ENCODE measurements at regions not wholly inside any gene's neighbourhood (a gene's known extent, or its start where the extent isn't known, plus 50 kb on each side); places are given as distances from the start of the nearest gene placed in this dataset.

DNA sequence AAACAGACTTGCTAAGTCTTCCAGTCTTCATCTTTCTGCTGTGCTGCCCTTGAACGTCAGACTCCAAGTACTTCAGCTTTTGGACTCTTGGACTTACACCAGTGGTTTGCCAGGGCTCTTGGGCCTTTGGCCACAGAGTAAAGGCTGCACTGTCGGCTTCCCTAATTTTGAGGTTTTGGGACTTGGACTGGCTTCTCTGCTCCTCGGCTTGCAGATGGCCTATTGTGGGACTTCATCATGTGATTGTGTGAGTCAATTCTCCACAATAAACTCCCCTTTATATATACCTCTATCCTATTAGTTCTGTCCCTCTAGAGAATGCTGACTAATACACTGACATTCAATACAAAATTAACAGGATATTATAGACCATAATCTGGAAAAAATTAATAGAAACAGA lies 628.1 kb downstream of the PLPP3 start:
- intact Hi-C loops (cut with DNase I) = no loop called here
- TF ChIP-seq CTCF (IDR thresholded peaks at IDR 0.05) = no peak
- no peak for TF ChIP-seq POLR2A (IDR thresholded peaks at IDR 0.05)
- TF ChIP-seq POLR2AphosphoS5 (IDR thresholded peaks at IDR 0.05) = no peak
- no peaks in the 10 kb centered on the region for H3K36me3 ChIP-seq
- H3K27me3 ChIP-seq (replicated peaks; ENCODE audit: insufficient read depth) = no peaks in the 10 kb centered on the region
- H3K9me3 ChIP-seq = no peaks in the 10 kb centered on the region
- 84% methylated on average over 3 of the region's 3 CpGs for WGBS
- no peak overlapping the region for H3K27ac ChIP-seq
- no peak overlapping the region for H3K4me3 ChIP-seq
- DNase-seq (ENCODE audit: low spot score) = no peak
- H3K4me1 ChIP-seq (replicated peaks) = no peaks in the 10 kb centered on the region

- Histone ChIP-seq H3K27me3 (replicated peaks; ENCODE audit: insufficient read depth) (no peaks in the 10 kb centered on the region), H3K27ac (no peak overlapping the region), H3K4me1 (replicated peaks) (no peaks in the 10 kb centered on the region), H3K36me3 (no peaks in the 10 kb centered on the region), H3K9me3 (no peaks in the 10 kb centered on the region), H3K4me3 (no peak overlapping the region)
- DNase-seq (ENCODE audit: low spot score) = no peak
- TF ChIP-seq CTCF (IDR thresholded peaks at IDR 0.05) (no peak), POLR2AphosphoS5 (IDR thresholded peaks at IDR 0.05) (no peak), POLR2A (IDR thresholded peaks at IDR 0.05) (no peak)
- intact Hi-C loops (cut with DNase I) = no loop called here
- WGBS = 100% methylated on average over 1 of the region's 1 CpG
Measured at GRCh38 chr1:55947446-55947845, 631.9 kb downstream of the PLPP3 start.

- Histone ChIP-seq H3K27ac (no peak overlapping the region), H3K27me3 (replicated peaks; ENCODE audit: insufficient read depth) (no peaks in the 10 kb centered on the region), H3K9me3 (no peaks in the 10 kb centered on the region), H3K4me3 (no peak overlapping the region), H3K36me3 (no peaks in the 10 kb centered on the region), H3K4me1 (replicated peaks) (no peaks in the 10 kb centered on the region)
- DNase-seq (ENCODE audit: low spot score) = no peak
- intact Hi-C loops (cut with DNase I) = no loop called here
- 42% methylated on average over 8 of the region's 8 CpGs for WGBS
- no peak for TF ChIP-seq CTCF (IDR thresholded peaks at IDR 0.05)
- TF ChIP-seq POLR2A (IDR thresholded peaks at IDR 0.05) = no peak
- TF ChIP-seq POLR2AphosphoS5 (IDR thresholded peaks at IDR 0.05) = no peak
Measured at GRCh38 chr1:55943721-55944435, 635.5 kb downstream of the PLPP3 start.

GRCh38 chr1:55943012-55943411 lies 636.4 kb downstream of the PLPP3 start:
- DNase-seq (ENCODE audit: low spot score) = no peak
- TF ChIP-seq POLR2AphosphoS5 (IDR thresholded peaks at IDR 0.05) (no peak), CTCF (IDR thresholded peaks at IDR 0.05) (no peak), POLR2A (IDR thresholded peaks at IDR 0.05) (no peak)
- Histone ChIP-seq H3K36me3 (no peaks in the 10 kb centered on the region), H3K27ac (no peak overlapping the region), H3K27me3 (replicated peaks; ENCODE audit: insufficient read depth) (no peaks in the 10 kb centered on the region), H3K9me3 (no peaks in the 10 kb centered on the region), H3K4me1 (replicated peaks) (no peaks in the 10 kb centered on the region), H3K4me3 (no peak overlapping the region)
- 93% methylated on average over 2 of the region's 2 CpGs for WGBS
- intact Hi-C loops (cut with DNase I) = no loop called here

- no peak for DNase-seq (ENCODE audit: low spot score)
- H3K27ac ChIP-seq = no peak overlapping the region
- no peak overlapping the region for H3K4me3 ChIP-seq
- H3K4me1 ChIP-seq (replicated peaks) = no peaks in the 10 kb centered on the region
- H3K27me3 ChIP-seq (replicated peaks; ENCODE audit: insufficient read depth) = no peaks in the 10 kb centered on the region
- no peaks in the 10 kb centered on the region for H3K9me3 ChIP-seq
- intact Hi-C loops (cut with DNase I) = no loop called here
- no peaks in the 10 kb centered on the region for H3K36me3 ChIP-seq
- 80% methylated on average over 1 of the region's 1 CpG for WGBS
- no peak for TF ChIP-seq POLR2AphosphoS5 (IDR thresholded peaks at IDR 0.05)
- TF ChIP-seq POLR2A (IDR thresholded peaks at IDR 0.05) = no peak
- TF ChIP-seq CTCF (IDR thresholded peaks at IDR 0.05) = no peak
Measured at GRCh38 chr1:55939866-55940265, 639.5 kb downstream of the PLPP3 start.

Data from prostate gland (tissue), 2 donors.